Fibroblast of mammary gland (primary cell): ENCODE measurements at regions not wholly inside any gene's neighbourhood (a gene's known extent, or its start where the extent isn't known, plus 50 kb on each side); places are given as distances from the start of the nearest gene placed in this dataset.
"Not testable (repeated sequence)": the region's sequence is repeated elsewhere in the genome, so short reads cannot be mapped to it uniquely, and the experiment has no call there.

Experiments
- DNase-seq: peaks from one replicate; pipeline ENCODE4 v3.0.0-alpha.2; 2010; ENCODE audit warnings: low read depth
- H3K4me3 ChIP-seq: 2 replicates; pipeline ENCODE4 v1.5.1; 2011; ENCODE audit warnings: low read depth, mild to moderate bottlenecking, low read length, moderate library complexity; ENCODE audit not compliant: control insufficient read depth
- TF ChIP-seq, protein P1 (sequence below): conservative IDR thresholded peaks from 2 replicates; pipeline ENCODE4 v1.5.1; 2011; ENCODE audit warnings: low read depth, low read length, inconsistent platforms; ENCODE audit not compliant: control insufficient read depth, insufficient read depth

DNA sequence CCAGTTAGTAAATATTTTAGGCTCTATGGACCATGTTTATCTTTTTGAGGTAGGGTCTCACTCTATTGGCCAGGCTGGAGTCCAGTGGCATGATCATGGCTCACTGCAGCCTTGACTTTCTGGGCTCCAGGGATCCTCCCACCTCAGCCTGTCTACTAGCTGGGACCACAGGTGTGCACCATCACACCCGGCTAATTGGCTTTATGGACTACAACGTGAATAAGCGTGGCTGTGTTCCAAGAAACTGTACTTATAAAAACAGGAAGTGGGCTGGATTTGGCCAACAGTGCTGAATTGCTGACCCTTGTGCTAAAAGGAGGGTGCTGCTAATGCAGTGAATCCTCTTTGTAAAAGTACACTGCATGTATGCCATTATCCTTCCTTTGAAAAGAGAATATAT lies 111.7 kb upstream of the CDK13 start:
- TF ChIP-seq, protein P1, sequence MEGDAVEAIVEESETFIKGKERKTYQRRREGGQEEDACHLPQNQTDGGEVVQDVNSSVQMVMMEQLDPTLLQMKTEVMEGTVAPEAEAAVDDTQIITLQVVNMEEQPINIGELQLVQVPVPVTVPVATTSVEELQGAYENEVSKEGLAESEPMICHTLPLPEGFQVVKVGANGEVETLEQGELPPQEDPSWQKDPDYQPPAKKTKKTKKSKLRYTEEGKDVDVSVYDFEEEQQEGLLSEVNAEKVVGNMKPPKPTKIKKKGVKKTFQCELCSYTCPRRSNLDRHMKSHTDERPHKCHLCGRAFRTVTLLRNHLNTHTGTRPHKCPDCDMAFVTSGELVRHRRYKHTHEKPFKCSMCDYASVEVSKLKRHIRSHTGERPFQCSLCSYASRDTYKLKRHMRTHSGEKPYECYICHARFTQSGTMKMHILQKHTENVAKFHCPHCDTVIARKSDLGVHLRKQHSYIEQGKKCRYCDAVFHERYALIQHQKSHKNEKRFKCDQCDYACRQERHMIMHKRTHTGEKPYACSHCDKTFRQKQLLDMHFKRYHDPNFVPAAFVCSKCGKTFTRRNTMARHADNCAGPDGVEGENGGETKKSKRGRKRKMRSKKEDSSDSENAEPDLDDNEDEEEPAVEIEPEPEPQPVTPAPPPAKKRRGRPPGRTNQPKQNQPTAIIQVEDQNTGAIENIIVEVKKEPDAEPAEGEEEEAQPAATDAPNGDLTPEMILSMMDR, result no peak
- peak; percentile 53 for DNase-seq
- no peak overlapping the region for H3K4me3 ChIP-seq

DNA sequence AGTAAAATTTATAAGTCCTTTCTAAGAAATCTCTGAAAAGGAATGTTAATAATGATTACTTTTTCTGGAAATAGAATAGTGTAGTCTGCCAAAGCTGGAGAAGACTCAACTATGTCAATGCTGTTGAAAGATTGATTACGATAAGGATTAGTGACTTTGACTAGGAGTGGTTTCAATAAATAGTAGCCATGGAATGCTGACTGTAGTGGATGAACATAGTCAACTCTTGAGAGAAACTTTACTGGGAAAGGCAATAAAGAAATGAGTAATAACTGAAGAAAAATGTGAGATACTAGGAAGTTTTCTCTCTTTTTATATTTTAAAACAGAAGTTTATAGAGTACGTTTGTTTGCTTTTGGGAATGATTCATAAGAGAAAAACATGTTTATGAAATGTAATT lies 105.0 kb upstream of the CDK13 start:
- DNase-seq, result no peak
- H3K4me3 ChIP-seq, result no peak overlapping the region
- TF ChIP-seq, protein P1, result no peak

DNA sequence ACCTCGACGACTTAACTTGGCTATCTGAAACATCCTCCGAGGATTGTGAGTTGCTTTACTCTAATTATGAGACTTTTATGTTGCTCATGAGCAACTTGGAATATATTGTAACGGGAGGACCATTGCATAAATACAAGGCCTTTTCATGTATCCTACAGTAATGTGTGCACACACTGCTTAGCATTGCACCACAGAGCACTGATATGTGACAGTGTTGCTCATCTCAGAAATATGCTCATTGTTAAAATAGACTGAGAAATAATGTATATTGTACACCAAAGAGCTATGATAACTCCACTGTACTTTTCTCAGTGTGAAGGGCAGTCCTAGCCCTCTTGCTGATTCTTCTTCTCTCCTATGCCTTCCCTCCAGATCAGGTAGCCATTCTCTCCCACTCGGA lies 102.8 kb upstream of the CDK13 start:
- DNase-seq, result no peak
- H3K4me3 ChIP-seq, result no peak overlapping the region
- TF ChIP-seq, protein P1, result no peak

DNA sequence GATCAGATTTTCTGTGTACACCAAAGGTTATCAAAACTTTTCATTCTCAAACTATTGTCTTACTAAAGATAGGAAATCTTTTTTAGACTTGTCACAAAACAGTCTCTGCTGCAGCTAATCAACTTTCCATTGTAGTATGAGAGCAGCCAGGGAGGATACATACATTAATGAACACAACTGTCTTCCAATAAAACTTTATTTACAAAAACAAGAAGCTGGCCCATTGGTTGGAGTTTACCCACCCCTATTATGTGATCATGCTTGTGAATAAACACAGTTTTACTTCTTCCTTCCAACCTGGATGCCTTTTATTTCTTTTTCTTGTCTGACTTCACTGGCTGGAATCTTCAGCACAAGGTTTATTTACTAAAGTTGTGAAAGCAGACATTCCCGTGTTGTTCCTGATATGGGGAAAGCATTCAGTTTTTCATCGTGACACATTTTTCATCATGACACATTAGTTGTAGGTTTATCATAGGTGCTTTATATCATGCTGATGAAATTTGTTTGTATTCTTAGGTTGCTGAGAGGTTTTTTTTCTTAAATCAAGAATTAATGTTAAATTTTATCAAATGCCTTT lies 98.5 kb upstream of the CDK13 start:
- no peak overlapping the region for H3K4me3 ChIP-seq
- no peak for DNase-seq
- TF ChIP-seq, protein P1, result no peak

DNA sequence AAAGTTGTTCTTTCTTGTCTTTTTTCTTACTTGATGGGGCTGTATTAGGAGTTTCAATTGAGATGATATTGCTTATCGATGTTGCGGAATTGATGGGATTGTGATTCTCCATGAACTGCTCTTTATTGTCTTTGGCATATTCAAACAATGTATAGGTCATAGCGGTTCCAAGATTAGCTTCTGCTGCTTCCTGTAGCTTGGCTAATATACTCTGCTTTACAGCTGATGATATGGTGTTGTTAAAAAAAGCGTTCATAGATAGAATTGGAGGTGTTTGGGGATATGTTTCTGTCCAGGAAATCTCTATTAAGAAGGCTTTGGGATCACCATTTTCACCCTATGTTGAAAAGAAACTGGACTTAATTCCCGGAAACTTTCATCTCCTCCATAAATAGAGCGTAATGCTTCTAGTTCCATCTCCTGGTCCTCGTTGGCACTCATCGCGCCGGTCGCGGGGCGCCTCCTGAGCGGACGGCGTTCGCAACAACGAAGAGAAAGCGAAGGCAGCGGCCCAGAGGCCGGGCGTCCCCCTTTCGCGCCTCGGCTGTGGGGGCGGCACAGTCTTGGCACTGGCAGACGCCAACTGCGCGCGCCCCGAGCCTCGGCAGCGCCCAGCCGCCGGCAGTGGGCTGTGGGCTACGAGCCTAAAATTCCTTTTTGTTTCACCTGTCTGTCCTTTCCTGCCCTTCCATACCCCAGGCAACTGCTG lies 95.3 kb upstream of the CDK13 start:
- H3K4me3 ChIP-seq, DNase-seq: not testable (repeated sequence)

DNA sequence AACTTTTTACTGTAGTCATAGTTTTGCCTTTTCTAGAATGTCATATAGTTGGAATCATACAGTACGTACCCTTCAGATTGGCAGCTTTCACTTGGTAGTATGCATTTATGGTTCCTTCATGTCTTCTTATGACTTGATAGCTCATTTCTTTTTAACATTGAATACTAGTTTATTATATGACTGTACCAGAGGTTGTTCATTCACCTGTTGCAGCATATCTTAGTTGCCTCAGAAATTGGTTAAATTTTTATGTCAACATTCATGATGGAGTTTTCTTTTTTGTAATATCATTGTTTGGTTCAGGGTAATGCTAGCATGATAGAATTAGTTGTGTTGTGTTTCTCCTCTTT lies 94.8 kb upstream of the CDK13 start:
- TF ChIP-seq, protein P1, result no peak
- H3K4me3 ChIP-seq, result no peak overlapping the region
- DNase-seq, result no peak

DNA sequence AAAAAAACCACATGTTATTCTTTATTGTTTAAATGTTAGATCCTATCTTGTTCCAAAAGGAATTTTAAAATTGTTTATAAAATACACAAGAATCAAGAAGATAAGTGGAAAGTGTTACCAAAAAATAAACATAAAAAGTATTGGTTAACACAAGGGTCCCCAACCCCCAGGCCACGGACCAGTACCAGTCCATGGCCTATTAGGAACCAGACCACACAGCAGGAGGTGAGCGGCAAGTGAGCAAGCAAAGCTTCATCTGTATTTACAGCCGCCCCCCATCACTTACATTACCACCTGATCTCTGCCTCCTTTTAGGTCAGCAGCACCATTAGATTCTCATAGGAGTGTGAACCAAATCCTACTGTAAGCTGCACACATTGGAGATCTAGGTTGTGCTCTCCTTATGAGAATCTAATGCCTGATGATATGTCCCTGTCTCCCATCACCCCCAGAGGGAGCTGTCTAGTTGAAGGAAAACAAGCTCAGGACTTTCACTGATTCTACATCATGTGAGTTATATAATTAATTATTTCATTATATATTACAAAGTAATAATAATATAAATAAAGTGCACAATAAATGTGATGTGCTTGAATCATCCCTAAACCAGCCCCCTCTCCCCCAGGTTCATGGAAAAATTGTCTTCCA lies 86.3 kb upstream of the CDK13 start:
- H3K4me3 ChIP-seq, result not testable (repeated sequence)
- TF ChIP-seq, protein P1, result peak; percentile 14
- peak; percentile 21 for DNase-seq

DNA sequence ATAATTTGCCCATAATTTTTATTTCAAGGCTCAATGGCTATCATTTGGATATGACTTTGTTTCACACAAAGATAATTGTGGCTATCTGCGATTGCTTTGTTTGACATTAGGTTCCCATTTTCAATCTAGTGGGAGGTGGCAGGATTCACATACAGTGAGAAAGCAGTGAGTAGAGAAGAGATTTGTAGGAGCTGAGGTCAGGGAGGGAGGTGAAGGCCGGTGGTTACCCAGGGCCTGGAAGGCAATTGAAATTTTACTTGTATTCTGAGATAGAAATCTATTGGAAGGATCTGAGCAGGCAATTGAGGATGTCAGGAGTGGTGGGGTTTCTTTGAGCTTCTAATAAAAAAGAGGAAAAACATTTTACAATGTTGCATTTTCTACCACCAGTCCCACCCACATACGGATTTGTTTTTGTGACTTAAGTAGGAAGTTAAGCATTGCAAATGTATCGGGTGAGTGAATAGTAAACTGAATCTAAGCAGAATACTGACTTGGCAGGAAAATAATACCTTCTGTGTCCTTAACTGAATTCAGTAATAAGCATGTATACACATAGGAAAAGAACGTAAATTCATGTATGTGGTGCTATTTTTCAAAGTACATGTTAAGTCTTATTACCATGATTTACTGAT lies 80.1 kb upstream of the CDK13 start:
- DNase-seq, H3K4me3 ChIP-seq: not testable (repeated sequence)

DNA sequence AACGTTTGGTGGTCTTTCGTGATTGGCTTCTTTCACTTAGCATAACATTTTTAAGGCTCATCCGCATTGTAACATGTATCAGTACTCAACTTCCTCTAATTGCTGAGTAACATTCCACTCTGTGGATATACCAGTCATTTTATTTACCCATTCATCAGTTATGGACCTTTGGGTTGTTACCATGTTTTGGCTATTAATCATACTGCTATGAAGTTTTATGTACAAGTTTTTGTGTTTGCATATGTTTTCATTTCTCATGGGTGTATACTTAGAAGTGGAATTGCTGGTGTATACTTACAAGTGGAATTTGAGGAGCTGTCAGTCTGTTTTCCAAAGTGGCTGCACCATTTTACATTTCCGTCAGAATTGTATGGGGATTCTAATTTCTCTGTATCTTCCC lies 78.4 kb upstream of the CDK13 start:
- H3K4me3 ChIP-seq, DNase-seq: not testable (repeated sequence)
